ENCODE measurements at regions not wholly inside any gene's neighbourhood (a gene's known extent, or its start where the extent isn't known, plus 50 kb on each side); places are given as distances from the start of the nearest gene placed in this dataset.

- TF ChIP-seq CTCF (IDR thresholded peaks at IDR 0.05), result no peak
- TF ChIP-seq POLR2A (IDR thresholded peaks at IDR 0.05), result no peak
- no peak for TF ChIP-seq POLR2AphosphoS5 (IDR thresholded peaks at IDR 0.05)
- TF ChIP-seq EP300 (IDR thresholded peaks at IDR 0.05), result no peak
These were observed 1507.6 kb downstream of the PCDH9 start for GRCh38 chr13:65722506-65722905.

Measured in suprapubic skin (tissue), 4 donors.